Heart left ventricle (tissue), 16 donors: ENCODE measurements at regions not wholly inside any gene's neighbourhood (a gene's known extent, or its start where the extent isn't known, plus 50 kb on each side); places are given as distances from the start of the nearest gene placed in this dataset.

Source experiments
- ATAC-seq, 4 donors: fragments of 200-7000 bp; cut with Tn5 transposase; one replicate each; pipeline ENCODE4 v1.9.1; 2020 to 2022; ENCODE audit warnings: moderate library complexity in 4 of 4, mild to moderate bottlenecking in 3 of 4, moderate number of reproducible peaks in 1 of 4
- DNase-seq, 5 donors: peaks; one replicate each; pipeline ENCODE4 v3.0.0-alpha.2; 2020
- H3K27ac ChIP-seq, 12 donors: fragments of 200-600 bp; sonication (generic) in 4 of 12; one replicate each; pipeline versions ENCODE4 v1.5.0 to v1.8.0; 2016 to 2022; ENCODE audit warnings: mild to moderate bottlenecking in 2 of 12
- H3K27me3 ChIP-seq, 9 donors: fragments of 200-600 bp; sonication (generic) in 2 of 9; one replicate each; pipeline versions ENCODE4 v1.5.1 to v1.8.0; 2016 to 2022; ENCODE audit warnings: mild to moderate bottlenecking in 3 of 9
- H3K36me3 ChIP-seq, 9 donors: fragments of 200-600 bp; sonication (generic) in 2 of 9; one replicate each; pipeline versions ENCODE4 v1.5.0 to v1.8.0; 2018 to 2022; ENCODE audit warnings: mild to moderate bottlenecking in 2 of 9
- H3K4me1 ChIP-seq, 12 donors: fragments of 200-600 bp; sonication (generic) in 4 of 12; one replicate each; pipeline versions ENCODE4 v1.5.0 to v1.8.0; 2016 to 2022; ENCODE audit warnings: mild to moderate bottlenecking in 3 of 12
- H3K4me3 ChIP-seq, 12 donors: fragments of 200-600 bp; sonication (generic) in 4 of 12; one replicate each; pipeline versions ENCODE4 v1.5.0 to v1.8.0; 2017 to 2022; ENCODE audit warnings: mild to moderate bottlenecking in 9 of 12, moderate library complexity in 4 of 12
- H3K9me3 ChIP-seq, 12 donors: fragments of 200-600 bp; sonication (generic) in 4 of 12; one replicate each; pipeline versions ENCODE4 v1.5.0 to v1.8.0; 2016 to 2022; ENCODE audit warnings: mild to moderate bottlenecking in 1 of 12
- CTCF ChIP-seq, 12 donors: fragments of 200-600 bp; sonication (generic) in 4 of 12; IDR thresholded peaks; one replicate each; pipeline versions ENCODE4 v1.5.0 to v1.8.0; 2018 to 2022; ENCODE audit warnings: antibody characterized with exemption in 12 of 12, mild to moderate bottlenecking in 5 of 12
- POLR2A ChIP-seq, 2 donors: fragments of 450-650 bp; IDR thresholded peaks; one replicate each; pipeline ENCODE4 v1.6.1; 2017; ENCODE audit warnings: antibody characterized with exemption in 2 of 2, mild to moderate bottlenecking in 2 of 2, moderate library complexity in 2 of 2
- WGBS, 4 donors: extraction: QIAGEN DNeasy Blood & Tissue Kit in 2 of 4; methylation state at CpG; one replicate each; pipeline versions ENCODE4 v1.1.5 to v1.1.7; 2013 to 2018; 5-methylcytosine and 5-hydroxymethylcytosine counted together
- intact Hi-C, 10 donors: fragments of 100-400 bp; cut with DNase I; formaldehyde crosslinking; loops; one replicate each; pipeline versions ENCODE4 v1.11.1 to v1.14.2; 2022
- donor health status: ischemic (EF 13 %, LVEDD 7.1; RV severe dilation, severe dysfunction).
- donor health status: healthy with polysubstance abuse.
- donor health status: DM: no; HTN: yes; CAD: no.
- donor health status: DM: no; HTN: no; CAD: no.
- donor health status: ischemic (EF 25% LVEDD 6.9; RV normal size, moderate dysfunction).
- donor health status: ischemic (EF 25% LVEDD 5.7; RV mildly dilated, moderate dysfunction).
- donor health status: healthy.
- donor health status: DM: yes; HTN: yes; CAD: no.
- donor health status: ischemic (EF 35%, LVEDD 5.7; RV mildly dilated, moderate dysfunction).
- donor health status: nonischemic (EF 11% LVEDD 7.7; RV severe dilation, severe dysfunction).
- donor health status: DM: yes; HTN: yes; CAD: no.
- donor health status: PGD.
- donor health status: ischemic (EF 29% LVEDD 5.4; RV normal size, mild dysfunction).
- donor health status: nonischemic (EF 23%, LVEDD 6.1; RV moderate dilation, normal function).

- H3K27ac ChIP-seq = no peak overlapping the region
- H3K4me3 ChIP-seq = no peak overlapping the region
- H3K27me3 ChIP-seq = peaks cover 0 to 6% (median 0%) of the 10 kb centered on the region in 9 donors
- intact Hi-C loops = no loop called here
- peaks cover 0 to 5% (median 0%) of the 10 kb centered on the region in 12 donors for H3K4me1 ChIP-seq
- no peak for TF ChIP-seq POLR2A (IDR thresholded peaks at IDR 0.05)
- TF ChIP-seq CTCF (IDR thresholded peaks at IDR 0.05) = no peak
- DNase-seq (no peak), ATAC-seq (no peak)
- 88 to 93% (median 92%) methylated on average over 3 of the region's 3 CpGs for WGBS, 4 donors
- peaks cover 0 to 6% (median 0%) of the 10 kb centered on the region in 12 donors for H3K9me3 ChIP-seq
- H3K36me3 ChIP-seq = no peaks in the 10 kb centered on the region
Measured at GRCh38 chr1:168401341-168401740, 120.7 kb downstream of the TBX19 start.

GRCh38 chr1:168400139-168400538 is 119.5 kb downstream of the TBX19 start:
- 94 to 100% (median 95%) methylated on average over 1 of the region's 1 CpG for WGBS, 4 donors
- intact Hi-C loops = no loop called here
- Histone ChIP-seq H3K27ac (no peak overlapping the region), H3K4me3 (no peak overlapping the region), H3K9me3 (peaks cover 0 to 5% (median 0%) of the 10 kb centered on the region in 12 donors), H3K4me1 (peaks cover 0 to 5% (median 0%) of the 10 kb centered on the region in 12 donors), H3K36me3 (no peaks in the 10 kb centered on the region), H3K27me3 (peaks cover 0 to 6% (median 0%) of the 10 kb centered on the region in 9 donors)
- ATAC-seq (no peak), DNase-seq (no peak)
- TF ChIP-seq CTCF (IDR thresholded peaks at IDR 0.05) (no peak), POLR2A (IDR thresholded peaks at IDR 0.05) (no peak)

GRCh38 chr1:168397806-168398205 is 117.1 kb downstream of the TBX19 start:
- Histone ChIP-seq H3K27me3 (peaks cover 0 to 6% (median 0%) of the 10 kb centered on the region in 9 donors), H3K4me3 (no peak overlapping the region), H3K9me3 (peaks cover 0 to 5% (median 0%) of the 10 kb centered on the region in 12 donors), H3K4me1 (peaks cover 0 to 5% (median 0%) of the 10 kb centered on the region in 12 donors), H3K36me3 (no peaks in the 10 kb centered on the region), H3K27ac (no peak overlapping the region)
- TF ChIP-seq POLR2A (IDR thresholded peaks at IDR 0.05) (no peak), CTCF (IDR thresholded peaks at IDR 0.05) (no peak)
- intact Hi-C loops = no loop called here
- DNase-seq (no peak), ATAC-seq (no peak)
- WGBS, 4 donors = 85 to 92% (median 90%) methylated on average over 4 of the region's 4 CpGs

- intact Hi-C loops = no loop called here
- Histone ChIP-seq H3K27me3 (peaks cover 0 to 6% (median 0%) of the 10 kb centered on the region in 9 donors), H3K36me3 (no peaks in the 10 kb centered on the region), H3K4me1 (peaks cover 0 to 6% (median 0%) of the 10 kb centered on the region in 12 donors), H3K9me3 (peaks cover 0 to 5% (median 0%) of the 10 kb centered on the region in 12 donors), H3K4me3 (no peak overlapping the region), H3K27ac (no peak overlapping the region)
- WGBS, 4 donors = 28 to 41% (median 35%) methylated on average over 3 of the region's 3 CpGs
- ATAC-seq (no peak), DNase-seq (no peak)
- TF ChIP-seq CTCF (IDR thresholded peaks at IDR 0.05) (no peak), POLR2A (IDR thresholded peaks at IDR 0.05) (no peak)
Measured at GRCh38 chr1:168396940-168397684, 116.4 kb downstream of the TBX19 start.
